DOHH2 (cell line): ENCODE measurements at regions not wholly inside any gene's neighbourhood (a gene's known extent, or its start where the extent isn't known, plus 50 kb on each side); places are given as distances from the start of the nearest gene placed in this dataset.

ENCODE experiments used
- H3F3A ChIP-seq: fragments of 200-600 bp; sonication (generic), shearing (Covaris generic); 2 replicates; pipeline ENCODE4 v1.6.0; 2016; ENCODE audit warnings: antibody characterized with exemption, mild to moderate bottlenecking; ENCODE audit not compliant: control insufficient read depth, insufficient read depth
- H3K27ac ChIP-seq: fragments of 200-600 bp; sonication (generic); 2 replicates; pipeline ENCODE4 v1.5.1; 2014; ENCODE audit warnings: low read depth, mild to moderate bottlenecking, low read length, moderate library complexity
- H3K27me3 ChIP-seq: fragments of 200-600 bp; sonication (generic); 2 replicates; pipeline ENCODE4 v1.6.1; 2014; ENCODE audit warnings: mild to moderate bottlenecking, low read length, mixed read lengths; ENCODE audit not compliant: control insufficient read depth
- H3K36me3 ChIP-seq: fragments of 200-600 bp; sonication (generic); 2 replicates; pipeline ENCODE4 v1.6.1; 2014; ENCODE audit warnings: mild to moderate bottlenecking, low read length, moderate library complexity, mixed read lengths; ENCODE audit not compliant: control insufficient read depth
- H3K4me1 ChIP-seq: fragments of 200-600 bp; sonication (generic); 2 replicates; pipeline ENCODE4 v1.6.1; 2014; ENCODE audit warnings: mild to moderate bottlenecking, low read length, mixed read lengths; ENCODE audit not compliant: control insufficient read depth
- H3K4me2 ChIP-seq: fragments of 200-600 bp; sonication (generic); 2 replicates; pipeline ENCODE4 v1.6.0; 2014; ENCODE audit warnings: mild to moderate bottlenecking, low read length, moderate library complexity
- H3K4me3 ChIP-seq: fragments of 200-600 bp; sonication (generic); 2 replicates; pipeline ENCODE4 v1.5.1; 2014; ENCODE audit warnings: mild to moderate bottlenecking, low read length, mixed read lengths
- H3K79me2 ChIP-seq: fragments of 200-600 bp; sonication (generic); 2 replicates; pipeline ENCODE4 v1.6.1; 2014; ENCODE audit warnings: mild to moderate bottlenecking, low read length, mixed read lengths; ENCODE audit not compliant: control insufficient read depth
- H3K9me2 ChIP-seq: fragments of 200-600 bp; sonication (generic); replicated peaks from 2 replicates; pipeline ENCODE4 v1.6.1; 2014; ENCODE audit warnings: mild to moderate bottlenecking, low read length, mixed read lengths; ENCODE audit not compliant: control insufficient read depth
- H3K9me3 ChIP-seq: fragments of 200-600 bp; sonication (generic); 2 replicates; pipeline ENCODE4 v1.6.1; 2014; ENCODE audit warnings: antibody characterized with exemption, low read length, mixed read lengths; ENCODE audit not compliant: control insufficient read depth, insufficient read depth
- H4K20me1 ChIP-seq: fragments of 200-600 bp; sonication (generic); 2 replicates; pipeline ENCODE4 v1.6.0; 2014; ENCODE audit warnings: low read depth, mild to moderate bottlenecking, antibody characterized with exemption, low read length, moderate library complexity; ENCODE audit not compliant: control insufficient read depth, insufficient read depth
- CTCF ChIP-seq: fragments of 200-600 bp; sonication (generic); IDR thresholded peaks from one replicate; pipeline ENCODE4 v1.5.1; 2014; ENCODE audit warnings: antibody characterized with exemption, mild to moderate bottlenecking, low read depth, low read length; ENCODE audit not compliant: poor library complexity, severe bottlenecking
- EZH2phosphoT487 ChIP-seq: fragments of 200-600 bp; sonication (generic); IDR thresholded peaks from 2 replicates; pipeline ENCODE4 v1.6.1; 2017; ENCODE audit warnings: borderline replicate concordance, mild to moderate bottlenecking, antibody characterized with exemption, low read length, moderate library complexity, mixed read lengths

- Histone ChIP-seq H4K20me1 (no peaks in the 10 kb centered on the region), H3K4me3 (no peak overlapping the region), H3K27me3 (no peaks in the 10 kb centered on the region), H3K79me2 (no peaks in the 10 kb centered on the region), H3K27ac (no peak overlapping the region), H3F3A (peaks cover 5% of the 10 kb centered on the region; the same call in 1 of the 2 replicates), H3K36me3 (no peaks in the 10 kb centered on the region), H3K9me3 (no peaks in the 10 kb centered on the region), H3K4me2 (no peak overlapping the region; the same call in 1 of the 2 replicates), H3K9me2 (no peaks in the 10 kb centered on the region), H3K4me1 (peaks cover 30% of the 10 kb centered on the region)
- TF ChIP-seq CTCF (no peak), EZH2phosphoT487 (no peak)
Observed at GRCh38 chr6:113805811-113806495, 51.2 kb upstream of the MARCKS start.
